Astrocyte of the cerebellum (primary cell): ENCODE measurements at regions not wholly inside any gene's neighbourhood (a gene's known extent, or its start where the extent isn't known, plus 50 kb on each side); places are given as distances from the start of the nearest gene placed in this dataset.
"Not testable (repeated sequence)": the region's sequence is repeated elsewhere in the genome, so short reads cannot be mapped to it uniquely, and the experiment has no call there.

Experiments used
- DNase-seq: peaks from one replicate; pipeline ENCODE4 v3.0.0-alpha.2; 2011; ENCODE audit warnings: low read depth
- H3K4me3 ChIP-seq: 2 replicates; pipeline ENCODE4 v1.5.1; 2011; ENCODE audit warnings: mild to moderate bottlenecking, low read depth, low read length, moderate library complexity
- in situ Hi-C: cut with HindIII; loops from 2 replicates; pipeline ENCODE4 v1.10.0; 2017; ENCODE audit warnings: low sequenced_read_pairs
- TF ChIP-seq, protein P1 (sequence below): IDR thresholded peaks from 2 replicates; pipeline ENCODE4 v1.5.1; 2012; ENCODE audit warnings: low read length, low read depth, moderate library complexity, mild to moderate bottlenecking; ENCODE audit errors: missing control alignments

GRCh38 chr1:173377266-173377665 lies 99.9 kb upstream of the PRDX6 start:
- TF ChIP-seq, protein P1, sequence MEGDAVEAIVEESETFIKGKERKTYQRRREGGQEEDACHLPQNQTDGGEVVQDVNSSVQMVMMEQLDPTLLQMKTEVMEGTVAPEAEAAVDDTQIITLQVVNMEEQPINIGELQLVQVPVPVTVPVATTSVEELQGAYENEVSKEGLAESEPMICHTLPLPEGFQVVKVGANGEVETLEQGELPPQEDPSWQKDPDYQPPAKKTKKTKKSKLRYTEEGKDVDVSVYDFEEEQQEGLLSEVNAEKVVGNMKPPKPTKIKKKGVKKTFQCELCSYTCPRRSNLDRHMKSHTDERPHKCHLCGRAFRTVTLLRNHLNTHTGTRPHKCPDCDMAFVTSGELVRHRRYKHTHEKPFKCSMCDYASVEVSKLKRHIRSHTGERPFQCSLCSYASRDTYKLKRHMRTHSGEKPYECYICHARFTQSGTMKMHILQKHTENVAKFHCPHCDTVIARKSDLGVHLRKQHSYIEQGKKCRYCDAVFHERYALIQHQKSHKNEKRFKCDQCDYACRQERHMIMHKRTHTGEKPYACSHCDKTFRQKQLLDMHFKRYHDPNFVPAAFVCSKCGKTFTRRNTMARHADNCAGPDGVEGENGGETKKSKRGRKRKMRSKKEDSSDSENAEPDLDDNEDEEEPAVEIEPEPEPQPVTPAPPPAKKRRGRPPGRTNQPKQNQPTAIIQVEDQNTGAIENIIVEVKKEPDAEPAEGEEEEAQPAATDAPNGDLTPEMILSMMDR, result no peak
- H3K4me3 ChIP-seq, result no peak overlapping the region
- DNase-seq, result no peak
- in situ Hi-C loops, result no loop called here

DNA sequence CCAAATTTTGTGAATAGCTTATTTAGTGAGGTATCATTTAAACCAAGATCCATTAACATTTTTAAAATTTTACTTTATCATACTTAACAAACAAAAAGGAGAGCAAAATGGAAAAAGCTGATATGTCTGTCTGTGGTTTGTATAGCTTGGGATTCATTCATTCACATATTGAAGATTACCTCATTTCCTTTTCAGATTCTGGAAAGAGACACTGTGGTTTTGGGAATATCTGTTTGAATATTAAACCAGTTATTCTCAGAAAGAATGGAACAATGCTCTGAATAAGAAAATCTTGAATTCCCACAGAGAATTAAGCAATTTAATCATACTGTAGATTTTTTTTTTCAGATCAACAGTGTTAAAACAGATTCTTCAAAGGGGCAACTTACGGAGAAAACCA lies 93.8 kb upstream of the PRDX6 start:
- H3K4me3 ChIP-seq, result no peak overlapping the region
- TF ChIP-seq, protein P1, result no peak
- DNase-seq, result peak; percentile 33
- in situ Hi-C loops, result no loop called here

DNA sequence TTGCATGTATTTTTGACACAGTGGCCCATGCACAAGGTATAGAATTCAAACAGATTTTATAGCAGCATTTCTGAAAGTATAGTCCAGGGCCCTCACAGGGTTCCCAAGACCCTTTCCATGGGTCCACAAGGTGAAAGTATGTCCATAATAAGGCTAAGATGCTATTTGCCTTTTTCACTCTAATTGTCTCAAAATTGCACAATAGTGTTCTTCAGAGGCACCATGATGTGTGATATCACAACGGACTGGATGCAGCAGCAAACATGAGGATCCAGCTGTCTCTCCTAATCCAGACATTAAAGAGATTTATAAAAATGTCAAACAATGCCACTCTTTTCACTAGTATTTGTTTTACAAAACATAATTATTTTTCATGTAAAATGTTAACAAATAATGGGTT lies 88.8 kb upstream of the PRDX6 start:
- TF ChIP-seq, protein P1, result no peak
- in situ Hi-C loops, result no loop called here
- no peak overlapping the region for H3K4me3 ChIP-seq
- DNase-seq, result no peak

DNA sequence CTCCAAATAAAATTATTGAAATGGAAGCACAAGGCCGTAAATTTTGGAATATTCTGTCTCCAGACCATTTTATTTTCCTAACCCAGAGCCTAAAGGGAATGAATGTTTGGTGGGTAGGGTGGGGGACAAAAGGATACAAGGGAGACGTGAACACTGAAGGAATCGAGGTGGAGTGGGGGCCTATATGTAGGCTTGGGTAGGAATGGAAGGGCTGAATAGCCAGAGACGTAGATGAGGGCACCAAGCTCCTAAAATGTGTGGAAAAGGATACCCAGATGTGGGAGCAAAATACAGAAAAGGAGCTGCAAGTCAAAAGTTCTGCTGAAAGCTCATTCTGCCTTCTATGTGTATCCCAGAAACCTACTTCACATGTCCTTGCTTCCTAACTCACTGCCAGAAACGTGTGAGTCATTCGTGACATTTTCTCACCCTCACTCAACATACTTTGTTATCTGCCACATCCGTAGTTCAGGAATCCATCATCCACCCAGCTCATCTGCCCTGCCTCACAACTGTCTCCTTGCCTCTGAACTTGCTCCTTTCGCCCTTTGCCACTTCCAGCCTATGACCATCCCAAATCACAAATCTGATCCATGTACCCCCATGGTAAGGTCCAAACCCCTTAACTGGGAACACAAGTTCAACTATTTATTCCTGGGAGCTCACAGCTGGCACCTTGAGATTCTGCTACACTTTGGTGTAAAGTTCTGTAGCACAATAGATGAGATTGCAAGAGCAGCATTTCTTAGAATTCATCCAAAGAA lies 84.1 kb upstream of the PRDX6 start:
- in situ Hi-C loops, result no loop called here
- H3K4me3 ChIP-seq, result no peak overlapping the region
- no peak for DNase-seq
- TF ChIP-seq, protein P1, result no peak

- TF ChIP-seq, protein P1, result no peak
- H3K4me3 ChIP-seq, result no peak overlapping the region
- no peak for DNase-seq
- in situ Hi-C loops, result no loop called here
Measured at GRCh38 chr1:173393659-173394000, 83.5 kb upstream of the PRDX6 start.

GRCh38 chr1:173394813-173395212 lies 82.3 kb upstream of the PRDX6 start:
- DNase-seq, H3K4me3 ChIP-seq, in situ Hi-C loops: not testable (repeated sequence)

GRCh38 chr1:173395762-173396161 lies 81.4 kb upstream of the PRDX6 start:
- in situ Hi-C loops, result no loop called here
- TF ChIP-seq, protein P1, result no peak
- H3K4me3 ChIP-seq, result no peak overlapping the region
- DNase-seq, result no peak
